Right ventricle myocardium superior (tissue), 1 donor: ENCODE measurements at regions not wholly inside any gene's neighbourhood (a gene's known extent, or its start where the extent isn't known, plus 50 kb on each side); places are given as distances from the start of the nearest gene placed in this dataset.
"Not testable (repeated sequence)": the region's sequence is repeated elsewhere in the genome, so short reads cannot be mapped to it uniquely, and the experiment has no call there.

Source experiments
- ATAC-seq: fragments of 200-7000 bp; cut with Tn5 transposase; one replicate; pipeline ENCODE4 v1.9.1; 2020; ENCODE audit warnings: mild to moderate bottlenecking; ENCODE audit not compliant: poor library complexity
- DNase-seq: peaks from one replicate; pipeline ENCODE4 v3.0.0-alpha.2; 2020
- intact Hi-C: fragments of 100-400 bp; cut with DNase I; formaldehyde crosslinking; loops from one replicate; pipeline ENCODE4 v1.11.2; 2022
- donor health status: DM: no; HTN: yes; CAD: no; lungs with severe emphysema.

- DNase-seq, ATAC-seq, intact Hi-C loops: not testable (repeated sequence)
Observed at GRCh38 chr5:1710091-1710490, 89.5 kb downstream of the MRPL36 start.

DNA sequence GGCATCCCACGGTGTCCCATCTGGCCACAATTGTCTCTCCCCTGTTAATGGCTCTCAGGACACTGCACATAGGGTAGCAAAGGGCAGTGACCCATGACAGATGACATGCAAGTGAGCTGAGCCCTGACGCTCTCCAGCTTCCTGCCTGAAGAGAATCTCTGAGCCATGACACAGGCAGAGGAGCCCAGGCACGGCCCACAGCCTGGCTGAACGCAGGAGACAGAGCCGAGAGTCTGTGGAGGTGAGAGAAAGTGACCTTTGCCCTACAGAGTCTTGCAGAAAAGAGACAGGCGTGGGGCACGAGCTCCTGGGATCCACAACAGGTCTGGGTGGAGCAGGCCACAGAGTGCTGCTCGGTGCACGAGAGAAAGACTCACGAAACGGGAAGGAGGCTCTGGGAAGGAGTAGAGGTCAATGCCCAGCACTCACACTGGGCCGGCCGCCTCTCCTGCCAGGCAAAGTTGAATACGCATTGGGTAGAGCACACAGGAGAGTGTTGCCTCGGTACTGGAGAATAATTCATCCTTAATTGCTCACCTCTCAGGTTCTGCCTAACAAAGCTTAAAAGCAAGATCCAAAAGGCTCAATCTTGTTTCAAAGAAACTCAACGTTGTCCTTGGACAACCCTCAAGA is 90.3 kb downstream of the MRPL36 start:
- no peak for ATAC-seq
- intact Hi-C loops, result no loop called here

DNA sequence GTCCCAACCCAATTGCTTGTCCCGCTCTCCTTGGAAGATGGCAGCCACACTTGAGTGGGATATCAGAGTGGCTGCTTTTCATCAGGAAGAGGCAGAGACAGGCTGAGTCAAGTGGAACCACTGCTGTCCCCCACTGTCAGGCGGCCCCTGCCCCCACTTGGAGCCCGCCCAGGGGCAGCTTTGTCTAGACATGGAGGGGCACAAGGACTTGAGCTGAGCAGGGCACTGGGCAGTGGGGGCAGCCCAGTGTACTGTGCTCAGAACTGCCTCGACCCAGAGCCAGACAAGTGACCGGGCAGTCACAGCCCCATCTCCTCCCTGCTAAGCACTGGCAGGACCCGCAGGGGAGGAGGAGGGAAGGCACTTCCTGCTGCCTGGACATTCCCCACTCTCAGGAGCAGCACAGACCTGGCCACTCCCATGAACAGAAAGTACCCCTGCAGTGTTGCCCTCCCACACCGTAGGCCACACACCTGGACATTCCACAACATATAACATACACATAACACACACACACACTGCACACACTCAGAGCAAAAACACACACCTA is 91.0 kb downstream of the MRPL36 start:
- intact Hi-C loops, result no loop called here
- DNase-seq, result no peak

More for the DNA sequence above, 90.3 kb downstream of the MRPL36 start:
- no peak for DNase-seq

GRCh38 chr5:1707467-1707866 is 92.2 kb downstream of the MRPL36 start:
- ATAC-seq, result no peak
- no peak for DNase-seq
- intact Hi-C loops, result no loop called here

More for the DNA sequence above, 91.0 kb downstream of the MRPL36 start:
- ATAC-seq, result no peak

DNA sequence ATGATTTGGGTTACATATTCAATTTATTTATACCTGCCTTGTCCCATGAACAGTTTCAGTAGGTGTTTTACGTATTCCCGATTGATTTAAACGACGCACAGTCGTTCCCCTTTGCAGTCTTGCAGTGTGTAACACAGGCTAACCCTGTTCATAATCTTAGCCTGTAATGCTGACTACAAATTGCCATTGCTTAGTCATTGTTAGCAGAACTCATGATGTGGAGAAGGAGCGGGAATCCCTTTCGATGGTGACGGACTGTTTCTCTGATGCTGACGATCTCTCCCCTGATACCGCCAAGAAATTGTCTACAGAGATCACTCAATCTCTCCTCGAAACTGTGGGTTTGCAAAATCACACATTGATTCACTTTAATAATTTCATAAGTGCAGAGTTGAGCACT is 93.2 kb downstream of the MRPL36 start:
- no peak for ATAC-seq
- intact Hi-C loops, result no loop called here
- DNase-seq, result no peak

DNA sequence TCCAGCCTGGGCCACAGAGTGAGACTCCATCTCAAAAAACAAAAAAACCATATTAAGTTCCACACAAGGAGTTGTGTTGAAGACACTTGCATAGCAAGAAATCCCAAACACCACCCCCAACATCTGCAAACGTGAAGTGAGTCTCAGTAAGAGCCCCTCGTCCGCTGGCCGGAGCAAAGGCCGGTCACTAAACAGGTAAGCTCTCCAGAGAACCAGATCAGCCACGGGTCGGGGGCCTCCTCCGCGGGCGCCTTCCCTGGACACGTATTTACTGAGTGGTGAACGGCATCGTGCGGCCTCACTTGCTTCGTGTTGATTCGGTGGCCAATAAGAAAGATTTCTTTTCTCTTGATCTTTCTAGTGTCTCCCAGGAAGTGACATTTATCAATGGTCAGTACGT is 93.6 kb downstream of the MRPL36 start:
- no peak for ATAC-seq
- no peak for DNase-seq
- intact Hi-C loops, result no loop called here

GRCh38 chr5:1704676-1705075 is 95.0 kb downstream of the MRPL36 start:
- intact Hi-C loops, result no loop called here
- DNase-seq (no peak), ATAC-seq (no peak)

GRCh38 chr5:1704266-1704665 is 95.4 kb downstream of the MRPL36 start:
- intact Hi-C loops, result no loop called here
- ATAC-seq (no peak), DNase-seq (no peak)

GRCh38 chr5:1703352-1704050 is 96.1 kb downstream of the MRPL36 start:
- no peak for ATAC-seq
- intact Hi-C loops, result no loop called here
- DNase-seq, result no peak

GRCh38 chr5:1702318-1702717 is 97.3 kb downstream of the MRPL36 start:
- no peak for DNase-seq
- intact Hi-C loops, result no loop called here
- ATAC-seq, result no peak

DNA sequence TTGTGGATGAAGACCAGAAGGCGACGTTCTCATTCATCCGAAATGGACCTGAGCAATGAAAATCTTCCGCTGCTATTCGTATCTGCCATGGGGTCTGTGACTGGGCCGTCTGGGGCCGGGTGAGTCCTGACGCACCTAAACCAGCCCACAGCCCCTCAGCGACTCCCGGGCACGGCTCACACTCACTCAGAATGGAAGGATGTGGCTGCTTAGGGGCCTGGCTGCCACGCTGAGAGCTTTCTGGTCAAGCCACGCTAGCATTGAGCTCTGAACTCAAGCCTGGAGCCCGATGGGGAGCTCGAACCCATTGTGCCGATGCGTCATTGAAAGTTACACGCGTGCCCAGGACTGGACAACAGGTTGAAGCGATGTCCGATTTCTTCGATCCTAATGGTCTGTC is 97.8 kb downstream of the MRPL36 start:
- intact Hi-C loops, result no loop called here
- ATAC-seq (no peak), DNase-seq (no peak)

DNA sequence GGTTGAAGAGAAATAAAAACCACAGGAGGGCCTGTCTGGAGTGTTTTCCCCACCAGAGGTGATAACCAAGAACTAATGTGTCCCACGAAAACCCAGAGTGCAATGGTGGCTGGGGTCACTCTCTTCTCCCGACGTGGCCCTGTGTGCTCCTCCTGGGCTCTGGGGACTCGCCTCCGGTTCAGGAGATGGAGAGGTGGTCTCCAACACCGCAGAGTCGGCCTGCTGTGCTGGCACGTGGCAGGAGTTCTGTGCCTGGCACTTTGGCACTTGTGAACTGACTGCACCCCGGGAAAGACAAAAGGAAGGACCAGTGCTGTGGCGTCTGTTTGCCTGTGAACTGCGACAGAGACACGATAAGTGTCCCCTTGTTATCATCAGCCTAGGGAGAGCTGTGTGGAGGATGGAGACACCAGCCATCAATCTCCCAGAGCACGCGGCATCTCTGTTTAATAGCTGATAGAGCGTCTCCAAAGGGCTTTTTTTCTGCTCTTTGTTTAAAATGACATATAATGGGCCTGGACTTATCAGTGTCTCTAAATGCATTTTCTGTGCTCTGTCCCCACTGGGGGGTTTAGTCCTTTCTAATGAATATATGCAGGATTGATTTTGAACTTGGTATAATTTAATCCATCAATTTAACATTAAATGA is 98.3 kb downstream of the MRPL36 start:
- intact Hi-C loops, result no loop called here
- DNase-seq, result no peak

GRCh38 chr5:1699394-1699793 is 100.2 kb downstream of the MRPL36 start:
- intact Hi-C loops, result no loop called here
- DNase-seq (no peak), ATAC-seq (no peak)

More for the DNA sequence above, 98.3 kb downstream of the MRPL36 start:
- ATAC-seq, result no peak

GRCh38 chr5:1698589-1699316 is 100.9 kb downstream of the MRPL36 start:
- no peak for DNase-seq
- no peak for ATAC-seq
- intact Hi-C loops, result no loop called here

DNA sequence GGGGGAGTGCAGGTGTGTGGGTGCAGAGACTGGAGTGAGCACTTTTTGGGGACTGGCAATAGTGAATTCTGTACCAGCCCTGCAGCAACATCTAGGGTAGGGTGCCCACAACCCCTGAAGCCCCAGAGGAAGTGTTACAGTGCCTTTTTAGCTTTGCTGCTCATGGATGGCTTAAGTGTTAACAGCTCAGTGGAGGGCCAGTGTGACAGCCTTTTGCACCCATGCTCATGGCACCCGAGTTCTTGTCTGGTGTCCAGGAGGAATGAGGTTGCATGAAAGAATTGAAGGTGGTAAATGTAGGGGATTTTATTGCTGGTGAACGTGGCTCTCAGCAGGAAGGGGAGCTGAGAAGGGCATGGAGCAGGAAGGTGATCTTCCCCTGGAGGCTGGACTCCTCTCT is 107.3 kb downstream of the MRPL36 start:
- DNase-seq (no peak), ATAC-seq (no peak)
- intact Hi-C loops, result no loop called here

DNA sequence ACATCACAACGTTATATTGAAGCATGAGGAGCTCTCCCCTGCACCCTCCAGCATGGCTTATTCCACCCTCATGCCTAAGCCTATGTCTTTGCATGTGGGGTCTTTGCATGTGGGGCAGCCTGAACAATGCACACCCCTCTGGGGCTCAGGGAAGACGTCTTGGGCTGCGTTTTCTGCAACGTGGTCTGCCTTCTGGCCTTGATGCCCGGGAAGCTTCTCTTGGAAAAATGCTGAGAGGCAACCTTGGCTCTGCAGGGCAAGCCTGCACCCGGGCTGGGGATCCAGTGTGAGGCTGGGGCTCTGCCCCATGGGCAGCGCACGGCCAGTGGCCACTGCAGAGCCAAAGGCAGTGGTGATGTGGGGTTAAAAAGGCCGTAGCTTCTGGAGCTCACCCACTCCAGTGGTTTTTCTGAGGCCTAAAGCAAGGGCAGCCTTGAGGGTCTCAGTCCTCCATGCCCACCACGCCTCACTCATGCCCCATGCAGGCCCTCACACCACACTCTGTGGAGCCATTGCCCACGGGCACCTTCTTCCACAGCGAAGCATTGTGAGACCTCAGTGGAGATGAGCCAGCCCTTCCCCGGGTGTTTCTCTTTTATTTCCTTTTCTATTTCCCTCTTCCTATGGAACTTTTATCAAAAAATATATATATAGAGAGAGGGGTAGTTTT is 112.2 kb downstream of the MRPL36 start:
- ATAC-seq (no peak), DNase-seq (no peak)
- intact Hi-C loops, result no loop called here

DNA sequence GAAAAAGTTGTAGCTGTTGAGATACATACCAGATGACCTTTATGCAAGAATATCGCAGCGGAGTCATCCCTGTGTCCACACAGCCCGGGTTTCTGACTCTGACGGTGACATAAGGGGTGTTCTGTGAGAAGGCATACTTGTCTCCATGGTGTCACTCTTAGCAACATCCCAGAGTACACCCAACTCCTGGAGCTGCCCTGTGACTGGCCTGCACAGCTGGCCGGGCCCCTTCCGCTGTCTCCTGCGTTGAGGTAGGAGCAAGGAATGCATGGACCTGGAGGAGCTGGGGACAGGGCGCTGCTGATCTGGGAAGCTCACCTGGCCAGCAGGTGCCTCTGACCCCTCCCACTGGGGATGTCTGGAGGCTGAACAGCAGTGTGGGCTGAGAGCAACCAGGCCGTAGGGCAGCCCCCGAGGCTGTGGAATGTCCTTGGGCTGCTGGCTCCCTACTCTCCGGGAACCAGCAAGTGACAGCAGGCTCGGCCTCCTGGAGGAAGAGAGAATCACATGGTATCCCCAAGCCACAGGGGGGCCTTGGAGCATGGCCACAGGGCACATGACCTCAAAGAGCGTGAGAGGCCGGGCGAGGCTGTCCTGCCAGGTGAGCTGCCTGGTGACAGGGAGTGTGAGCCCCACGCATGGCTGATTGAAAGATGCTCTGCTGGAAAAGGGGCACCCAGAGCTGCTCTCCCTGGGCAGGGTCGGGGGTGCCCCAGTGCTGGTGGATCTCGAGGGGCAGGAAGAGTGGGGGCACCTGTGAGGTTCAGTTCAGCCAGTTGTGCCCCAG is 113.4 kb downstream of the MRPL36 start:
- intact Hi-C loops, result no loop called here
- no peak for DNase-seq
- no peak for ATAC-seq

GRCh38 chr5:1685066-1685465 is 114.6 kb downstream of the MRPL36 start:
- intact Hi-C loops, result no loop called here
- DNase-seq (no peak), ATAC-seq (no peak)
